Cardiac septum (tissue), 1 donor: ENCODE measurements at regions not wholly inside any gene's neighbourhood (a gene's known extent, or its start where the extent isn't known, plus 50 kb on each side); places are given as distances from the start of the nearest gene placed in this dataset.

Source experiments
- DNase-seq: peaks from one replicate; pipeline ENCODE4 v3.0.0-alpha.2; 2020; ENCODE audit warnings: low spot score
- intact Hi-C: fragments of 100-400 bp; cut with DNase I; formaldehyde crosslinking; loops from one replicate; pipeline ENCODE4 v1.14.0; 2022
- donor health status: DM: no; HTN: no; CAD: no.

DNA sequence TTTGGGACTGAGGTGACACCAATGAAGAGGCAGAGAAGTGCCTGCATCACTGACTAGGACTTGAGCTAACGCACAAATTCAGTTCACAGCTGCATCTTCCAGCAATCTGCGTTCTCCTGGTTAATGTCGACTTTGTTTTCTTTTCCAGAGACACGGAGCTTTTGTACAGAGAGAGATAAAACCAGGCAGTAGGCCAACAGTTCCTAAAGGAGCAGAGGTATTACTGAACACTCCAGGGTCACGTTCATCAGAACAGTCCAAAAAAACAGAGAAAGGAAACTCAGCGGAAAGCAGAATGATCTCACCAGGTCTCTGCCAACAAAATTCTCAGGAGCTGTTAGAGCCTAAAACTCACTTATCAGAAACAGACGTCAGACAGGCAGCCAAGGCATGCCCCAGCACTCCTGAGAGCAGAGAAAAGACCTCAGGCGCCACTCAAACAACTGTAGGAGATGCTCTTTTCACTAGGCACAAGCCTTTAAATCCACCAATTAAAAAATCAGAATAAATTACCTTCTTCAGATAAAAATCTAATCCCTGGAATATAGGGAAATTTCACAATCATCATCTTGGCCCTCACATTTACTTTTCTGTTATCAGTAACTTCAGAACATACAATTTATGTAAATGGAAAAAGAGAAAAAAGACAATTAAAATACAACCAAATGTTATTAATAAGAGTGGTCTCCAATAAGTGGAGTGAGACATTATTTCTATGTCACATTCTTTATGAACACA is 95.9 kb upstream of the SPTBN1 start:
- no peak for DNase-seq
- intact Hi-C loops, result no loop called here

DNA sequence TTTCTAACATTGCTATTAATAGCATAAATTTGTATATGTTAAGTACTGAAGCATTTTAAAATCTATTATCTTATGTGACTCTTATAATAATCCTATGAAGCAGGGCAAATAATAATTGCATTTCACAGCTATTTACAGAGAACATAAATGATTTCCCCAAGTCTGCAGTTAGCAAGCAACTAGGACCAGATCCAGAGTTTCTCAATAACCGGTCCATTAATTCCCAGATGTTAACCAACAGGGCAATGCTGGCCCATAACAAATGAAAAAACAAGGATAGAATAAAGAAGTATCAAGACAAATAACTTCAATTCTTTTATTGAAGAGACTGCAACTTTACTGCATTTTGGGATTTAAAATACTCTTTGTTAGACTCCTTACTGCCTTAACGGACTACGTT is 91.7 kb upstream of the SPTBN1 start:
- intact Hi-C loops, result no loop called here
- no peak for DNase-seq

DNA sequence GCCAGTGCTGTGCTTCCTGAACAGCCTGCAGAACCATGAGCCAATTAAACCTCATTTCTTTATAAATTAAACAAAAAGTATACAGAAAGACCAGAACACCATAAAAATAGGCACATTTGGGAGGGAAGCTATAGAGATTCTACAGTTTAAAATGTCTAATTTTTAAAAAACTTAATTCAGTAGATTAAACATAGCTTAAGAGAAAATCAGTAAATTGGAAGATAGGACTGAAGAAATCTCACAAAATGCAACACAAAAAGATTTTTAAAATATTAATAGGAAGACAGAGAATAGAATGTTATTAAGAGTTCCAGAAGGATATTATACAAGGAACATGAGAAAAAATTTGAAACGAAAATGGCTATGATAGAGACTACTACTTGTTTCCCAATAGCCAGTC is 90.5 kb upstream of the SPTBN1 start:
- intact Hi-C loops, result no loop called here
- DNase-seq, result no peak

DNA sequence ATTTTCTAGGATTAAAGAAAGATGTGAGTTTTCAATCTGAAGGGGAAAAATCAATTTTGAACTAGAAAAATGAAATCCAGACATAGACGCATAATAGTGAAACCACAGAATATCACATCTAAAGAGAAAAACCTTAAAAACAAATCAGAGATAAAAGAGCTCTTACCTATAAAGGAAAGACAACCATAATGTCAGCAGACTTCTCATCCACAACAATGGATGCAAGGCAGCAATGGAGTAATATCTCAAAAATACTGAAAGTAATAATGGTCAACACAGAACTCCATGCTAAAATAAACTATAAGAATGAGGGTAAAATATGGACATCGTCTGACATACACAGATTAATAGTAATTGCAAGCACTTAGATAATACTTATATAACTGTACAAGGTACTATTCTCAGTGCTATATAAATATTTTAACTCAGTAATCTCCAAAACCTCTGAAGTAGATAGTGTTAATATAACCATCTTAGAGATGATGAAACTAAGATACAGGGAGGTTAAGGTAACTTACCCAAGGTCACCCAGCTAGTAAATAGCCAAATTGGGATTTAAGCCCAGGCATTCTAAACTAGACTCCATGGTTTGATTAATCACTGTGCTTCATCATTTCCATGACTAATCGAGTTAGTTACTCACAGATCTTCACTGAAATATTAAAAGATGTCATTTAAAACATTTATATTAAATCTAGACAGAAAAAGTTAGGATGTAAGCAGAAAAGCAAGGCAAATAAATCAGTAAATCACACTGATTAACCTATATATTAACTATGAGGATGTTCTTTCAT is 89.4 kb upstream of the SPTBN1 start:
- intact Hi-C loops, result no loop called here
- DNase-seq, result no peak

DNA sequence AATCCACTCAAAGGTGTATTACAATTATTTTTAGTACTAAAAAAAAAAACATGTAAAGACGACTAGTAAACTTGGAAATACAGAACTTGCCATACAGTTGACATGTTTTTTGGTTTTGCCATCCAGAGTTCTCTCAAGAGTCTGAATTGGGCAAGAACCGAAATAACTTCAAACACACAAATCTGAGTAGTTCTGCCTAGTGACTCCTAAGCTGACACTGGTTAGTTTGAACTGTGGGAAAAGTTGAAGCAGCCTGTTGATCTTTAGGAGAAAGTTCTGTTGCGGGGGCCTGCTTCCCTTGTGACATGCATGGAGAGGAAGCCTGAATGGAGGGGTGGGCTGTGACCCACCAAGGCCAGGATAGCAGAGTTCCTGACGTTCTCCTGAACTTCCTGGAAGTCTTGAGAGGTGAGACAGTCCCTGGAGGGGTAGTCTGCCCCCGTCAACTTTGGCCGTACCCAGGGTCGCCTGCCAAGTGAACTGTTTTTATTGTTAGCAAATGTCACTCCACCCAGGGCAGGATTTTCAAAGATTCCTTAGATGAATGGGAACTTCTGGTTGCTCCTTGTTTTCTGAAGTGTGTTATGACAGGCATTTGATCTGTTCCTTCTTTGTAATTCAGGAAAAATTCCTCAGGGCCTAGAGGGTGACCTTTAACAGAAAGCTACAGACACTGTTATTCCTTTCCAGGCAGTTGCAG is 85.6 kb upstream of the SPTBN1 start:
- intact Hi-C loops, result loop anchor here (5.0 kb wide), 3 partner anchors 47 to 163 kb away; partner anchors contain the start of gene SPTBN1
- DNase-seq, result no peak

DNA sequence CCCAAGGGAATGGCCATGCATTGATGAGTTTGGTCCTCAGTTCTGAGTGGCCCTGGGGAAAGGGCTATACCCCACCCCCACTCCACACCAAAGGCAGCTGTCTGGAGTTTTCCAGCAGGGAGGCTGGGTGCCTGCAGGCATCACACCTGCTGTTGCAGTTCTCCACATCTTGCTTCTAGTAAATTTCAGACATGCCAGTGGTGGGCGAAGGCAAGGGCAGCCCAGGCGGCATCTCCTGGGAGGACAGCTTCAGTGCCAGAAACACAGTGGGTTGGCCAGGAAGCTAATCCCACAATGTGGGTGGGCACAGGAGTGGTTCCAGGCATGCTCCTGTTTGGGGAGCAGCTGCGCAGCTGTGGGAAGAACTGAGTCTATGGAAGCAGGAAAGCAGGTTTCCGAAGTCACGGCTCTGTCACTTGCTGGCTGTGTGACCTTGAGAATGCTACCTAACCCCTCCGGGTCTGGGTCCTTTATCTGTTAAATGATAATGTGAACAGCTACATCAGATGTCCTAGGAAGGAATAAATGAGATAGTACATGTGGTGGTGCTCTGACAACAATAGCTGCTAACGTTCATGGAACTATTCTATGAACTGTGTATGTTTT is 84.6 kb upstream of the SPTBN1 start:
- no peak for DNase-seq
- intact Hi-C loops, result loop anchor here (5.0 kb wide), 3 partner anchors 46 to 164 kb away; partner anchors contain the start of gene SPTBN1

DNA sequence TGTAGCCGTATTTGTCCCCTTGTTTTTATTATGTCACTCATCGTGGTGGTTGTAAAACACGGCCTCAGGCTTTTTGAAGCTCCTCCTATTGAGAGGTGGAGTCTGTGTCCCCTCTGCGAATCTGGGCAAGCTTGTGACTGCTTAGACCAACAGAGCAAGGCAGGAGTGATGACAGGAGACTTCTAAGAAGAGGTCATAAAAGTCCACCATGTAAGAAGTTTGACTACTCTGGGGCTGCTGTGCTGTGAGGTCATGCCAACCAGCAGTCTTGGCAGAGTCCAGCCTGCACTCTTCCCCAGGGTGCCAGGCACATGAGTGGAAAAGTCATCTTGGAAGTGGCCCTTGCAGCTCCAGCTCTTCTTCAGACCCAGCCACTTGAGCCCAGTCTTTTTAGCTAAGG is 83.8 kb upstream of the SPTBN1 start:
- no peak for DNase-seq
- intact Hi-C loops, result loop anchor here (5.0 kb wide), 3 partner anchors 45 to 165 kb away; partner anchors contain the start of gene SPTBN1

DNA sequence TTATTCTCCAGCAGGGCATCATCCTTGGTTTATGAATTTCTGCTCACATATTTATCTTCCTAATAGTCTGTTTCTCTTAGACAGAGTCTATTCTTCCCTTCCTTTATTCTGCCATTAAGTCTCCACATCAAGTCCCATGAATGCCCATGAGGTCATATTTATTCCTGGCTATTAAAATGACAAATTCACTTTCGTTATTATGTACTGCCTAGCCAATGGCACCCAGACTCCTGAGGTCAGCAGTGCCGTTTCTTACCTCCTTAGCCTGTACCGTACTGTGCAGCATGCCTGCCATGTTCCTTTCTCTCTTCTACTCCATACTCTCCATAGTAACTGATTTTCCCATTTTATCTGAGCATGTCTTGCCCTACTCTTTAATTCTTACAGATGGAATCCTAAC is 82.3 kb upstream of the SPTBN1 start:
- no peak for DNase-seq
- intact Hi-C loops, result loop anchor here (5.0 kb wide), 3 partner anchors 43 to 167 kb away; partner anchors contain the start of gene SPTBN1

DNA sequence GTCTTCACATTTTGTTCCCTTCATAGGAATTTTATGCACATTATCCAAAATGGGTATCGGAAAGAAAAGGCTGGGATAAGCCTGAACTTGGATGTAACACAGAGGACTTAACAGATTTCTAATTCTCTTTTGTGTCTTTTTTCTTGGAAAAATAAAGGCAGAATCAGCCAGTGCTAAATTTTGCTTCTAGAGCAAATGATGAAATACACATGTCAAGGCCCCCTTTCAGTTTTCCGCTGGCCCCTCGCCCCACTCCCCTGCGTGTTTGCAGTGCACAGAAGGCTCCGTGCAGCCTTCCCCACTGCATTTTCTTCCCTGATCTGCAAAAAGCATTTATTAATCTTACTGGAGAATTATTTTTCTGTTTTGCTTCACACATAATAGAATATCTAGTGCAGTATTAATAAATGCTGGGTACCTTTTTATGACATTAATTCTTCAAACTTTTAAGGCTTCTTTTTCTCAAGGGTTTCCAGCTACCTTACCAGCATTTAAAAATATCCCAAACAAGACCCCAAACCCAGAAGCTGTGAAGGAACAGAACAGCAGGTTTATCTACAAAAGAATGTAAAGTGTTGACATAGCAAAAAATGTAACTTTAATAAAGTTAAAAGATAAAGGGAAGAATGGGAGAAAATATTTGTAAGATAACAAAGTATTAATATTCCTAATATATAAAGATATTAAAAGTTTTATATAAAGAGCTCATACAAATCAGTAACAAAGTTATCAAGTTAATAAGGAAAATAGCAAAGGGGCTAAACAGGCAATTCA is 81.3 kb upstream of the SPTBN1 start:
- no peak for DNase-seq
- intact Hi-C loops, result loop anchor here (5.0 kb wide), 3 partner anchors 43 to 167 kb away; partner anchors contain the start of gene SPTBN1

DNA sequence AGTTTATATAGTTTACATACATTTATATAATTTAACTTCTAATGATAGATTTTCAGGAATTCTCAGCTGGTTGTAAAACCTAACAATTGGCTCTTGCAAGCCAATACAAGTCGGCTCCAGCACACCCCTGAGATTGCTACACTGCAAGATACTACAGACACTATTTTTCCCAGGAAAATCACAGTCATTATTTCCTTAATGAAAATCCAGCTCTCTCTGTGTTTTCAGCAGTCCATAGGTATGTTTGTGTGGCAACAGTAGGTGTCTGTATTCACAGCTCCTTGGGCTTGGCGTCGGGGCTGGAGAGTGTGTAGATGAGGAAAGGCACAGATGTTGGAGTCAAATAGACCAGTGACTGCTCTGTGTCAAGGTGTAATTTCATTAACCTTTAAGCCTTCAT is 78.7 kb upstream of the SPTBN1 start:
- DNase-seq, result no peak
- intact Hi-C loops, result no loop called here

DNA sequence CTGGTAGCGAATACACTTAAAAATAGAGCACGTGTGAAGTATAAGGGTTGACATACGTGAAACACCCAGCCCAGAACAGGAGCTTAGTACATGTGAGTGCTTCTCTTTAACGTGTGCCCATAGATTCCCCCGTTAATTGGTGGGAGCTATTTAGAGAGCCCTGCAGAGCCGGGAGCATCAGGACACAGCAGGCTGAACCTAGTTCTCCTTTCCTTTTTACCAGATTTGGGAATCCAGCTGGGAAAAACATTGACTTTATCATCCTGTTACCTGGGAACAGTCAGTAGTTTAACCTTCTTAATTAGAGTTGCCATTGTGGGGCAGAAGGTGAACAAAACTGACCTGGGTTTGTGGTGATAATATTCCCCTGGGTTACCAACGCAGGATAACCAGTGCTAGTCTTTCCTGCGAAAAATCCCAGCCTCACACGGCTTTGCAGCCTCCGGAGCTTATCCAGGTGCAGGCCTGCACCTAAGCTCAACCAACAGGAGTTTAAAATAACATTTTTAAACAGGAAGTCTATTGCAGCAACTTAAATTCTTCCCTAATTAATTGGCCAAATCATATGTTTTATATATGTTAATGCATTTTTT is 78.1 kb upstream of the SPTBN1 start:
- no peak for DNase-seq
- intact Hi-C loops, result no loop called here

DNA sequence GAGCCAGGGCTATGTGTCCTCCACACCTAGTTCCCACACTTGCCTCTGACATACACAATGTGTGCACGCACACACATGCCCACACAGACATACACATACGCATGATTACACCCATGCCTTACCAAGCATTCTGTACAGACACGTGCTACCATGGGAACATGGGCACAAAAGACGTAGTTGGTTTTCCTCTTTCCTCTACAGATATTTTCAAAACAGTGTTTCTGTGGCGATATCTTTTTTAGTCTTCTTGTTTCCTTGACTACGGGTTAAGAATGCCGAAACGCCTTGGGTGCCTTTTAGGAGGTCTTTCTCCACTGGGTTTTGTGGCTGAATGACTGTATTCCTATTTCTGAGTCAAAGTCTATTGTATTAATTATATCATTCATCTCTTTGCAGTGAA is 75.5 kb upstream of the SPTBN1 start:
- no peak for DNase-seq
- intact Hi-C loops, result no loop called here

DNA sequence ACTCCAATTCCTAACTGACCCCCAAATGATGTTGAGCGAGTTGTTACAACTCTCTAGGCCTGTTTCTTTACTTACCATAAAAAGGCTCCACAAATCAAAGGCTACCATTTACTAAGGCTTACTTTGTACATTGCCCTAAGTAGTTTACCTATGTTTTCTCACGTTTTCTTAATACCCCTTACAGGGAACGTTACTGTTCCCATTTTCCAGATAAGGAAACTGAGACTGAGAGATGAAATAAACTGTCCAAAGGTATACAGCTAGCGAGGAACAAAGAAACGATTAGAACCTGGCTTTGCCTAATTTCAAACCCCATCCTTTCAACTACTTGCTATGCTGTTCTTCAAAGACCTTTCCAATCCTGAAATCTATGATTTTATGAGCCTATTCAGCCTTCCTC is 74.8 kb upstream of the SPTBN1 start:
- intact Hi-C loops, result no loop called here
- DNase-seq, result no peak

DNA sequence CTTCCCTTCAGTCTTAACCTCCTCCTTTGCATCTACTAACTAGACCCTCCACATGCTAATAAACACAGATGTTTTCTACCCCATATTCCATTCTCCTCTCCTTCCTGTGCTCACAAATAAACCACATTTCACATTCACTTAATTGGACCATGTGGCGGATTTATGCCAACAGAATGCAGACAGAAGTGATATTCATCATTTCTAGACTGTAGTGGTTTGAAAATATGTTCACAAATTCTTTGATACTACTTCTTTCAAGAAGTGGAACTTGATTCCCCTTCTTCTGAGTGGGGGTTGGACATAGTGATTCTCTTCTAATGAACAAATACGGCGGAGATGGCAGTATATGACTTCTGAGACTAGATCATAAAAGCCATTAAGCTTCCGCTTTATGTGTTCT is 73.5 kb upstream of the SPTBN1 start:
- no peak for DNase-seq
- intact Hi-C loops, result no loop called here

DNA sequence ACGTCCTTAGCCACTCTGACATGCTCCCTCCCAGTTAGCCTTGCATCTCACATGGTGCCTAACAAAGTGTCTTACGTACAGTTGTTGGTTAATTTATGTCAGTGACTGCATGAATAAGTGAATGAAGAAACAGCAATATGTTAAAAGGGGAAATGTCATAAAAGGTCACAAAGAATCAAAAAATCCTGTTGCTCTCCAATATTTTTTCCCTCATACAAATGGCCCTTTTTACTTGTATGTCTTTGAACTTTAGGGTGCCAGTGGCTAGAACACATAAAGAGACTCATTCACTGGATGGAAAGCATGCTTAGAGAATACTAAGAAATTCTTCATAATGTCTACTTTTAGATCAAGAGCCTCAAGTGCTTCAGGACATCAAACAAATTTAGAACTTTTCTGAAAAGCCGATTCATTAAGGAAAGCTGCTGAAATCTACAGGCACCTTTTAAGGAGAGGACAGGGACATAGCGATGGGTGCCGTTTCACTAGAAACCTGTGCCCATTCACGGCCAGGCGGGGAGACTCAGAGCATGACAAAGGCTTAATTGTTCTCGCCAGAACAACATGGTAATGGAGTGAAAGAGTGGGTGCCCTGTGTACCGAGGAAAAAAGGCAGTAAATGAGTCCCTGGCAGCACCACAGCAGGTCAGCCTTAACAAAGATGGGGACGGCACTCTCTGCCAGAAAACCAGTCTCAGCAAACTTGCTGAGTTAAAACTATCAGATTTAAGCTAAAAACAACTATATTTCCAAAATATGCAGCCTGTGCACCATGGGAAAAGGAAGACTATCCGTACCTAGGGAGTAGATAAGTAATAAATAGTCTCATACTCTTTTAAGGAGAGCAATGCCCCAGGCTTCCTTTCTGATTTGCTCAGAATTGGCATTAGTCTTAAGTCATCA is 71.6 kb upstream of the SPTBN1 start:
- intact Hi-C loops, result no loop called here
- DNase-seq, result no peak

DNA sequence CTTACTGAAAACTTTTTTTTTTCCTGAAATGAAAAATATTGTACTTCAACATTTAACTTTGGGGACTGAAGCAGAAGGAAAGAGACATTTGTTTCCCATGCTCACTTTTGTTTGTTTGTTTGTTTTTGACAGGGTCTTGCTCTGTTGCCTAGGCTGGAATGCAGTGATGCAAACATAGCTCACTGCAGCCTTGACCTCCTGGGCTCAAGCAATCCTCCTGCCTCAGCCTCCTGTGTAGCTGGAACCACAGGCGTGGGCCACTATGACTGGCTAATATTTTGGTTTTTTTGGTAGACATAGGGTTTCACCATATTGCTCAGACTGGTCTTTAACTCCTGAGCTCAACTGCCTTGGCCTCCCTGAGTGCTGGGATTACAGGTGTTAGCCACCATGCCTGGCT is 70.9 kb upstream of the SPTBN1 start:
- intact Hi-C loops, result no loop called here
- no peak for DNase-seq

DNA sequence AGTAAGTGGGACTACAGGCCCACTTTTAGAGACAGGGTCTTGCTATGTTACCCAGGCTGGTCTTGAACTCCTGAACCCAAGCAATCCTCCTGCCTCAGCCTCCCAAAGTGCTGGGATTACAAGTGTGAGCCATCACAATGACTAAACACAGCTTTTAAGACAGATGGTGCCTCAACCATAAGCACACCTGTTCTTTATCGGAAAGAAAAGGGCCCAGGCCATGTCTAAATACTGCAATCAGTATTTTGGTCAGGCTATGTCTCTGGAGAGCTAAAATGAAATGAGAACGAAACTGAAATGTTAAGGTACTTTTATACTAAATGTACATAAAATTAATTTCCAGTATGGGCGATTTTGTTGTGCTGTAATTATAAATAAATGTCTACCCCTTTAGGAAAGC is 69.5 kb upstream of the SPTBN1 start:
- intact Hi-C loops, result no loop called here
- no peak for DNase-seq
